ENCODE measurements at regions not wholly inside any gene's neighbourhood (a gene's known extent, or its start where the extent isn't known, plus 50 kb on each side); places are given as distances from the start of the nearest gene placed in this dataset.
A peak's percentile ranks its signal among the peaks of the same experiment; 100 is the strongest.
"Not testable (repeated sequence)": the region's sequence is repeated elsewhere in the genome, so short reads cannot be mapped to it uniquely, and the experiment has no call there.

DNA sequence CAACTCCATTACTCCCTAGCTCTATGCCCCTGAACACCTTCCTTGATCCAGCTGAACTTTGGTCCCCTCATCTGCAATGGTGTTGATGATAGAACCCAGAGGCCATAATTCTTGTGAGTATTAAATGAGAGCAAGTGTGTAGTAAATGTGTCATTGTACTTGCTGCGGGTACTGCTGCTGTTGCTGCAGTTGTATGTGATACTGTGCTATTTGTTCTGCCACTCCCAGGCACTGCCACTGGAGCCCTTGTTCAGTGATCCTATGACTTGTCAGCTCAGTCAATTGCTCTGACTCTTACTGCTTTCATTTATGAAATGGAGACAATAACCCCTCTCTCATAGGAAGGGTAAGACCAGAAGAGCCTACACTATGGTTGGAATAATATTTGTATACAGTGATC is 136.9 kb upstream of the PLGLB2 start:
- DNase-seq (ENCODE audit: low read depth), result not testable (repeated sequence)

DNA sequence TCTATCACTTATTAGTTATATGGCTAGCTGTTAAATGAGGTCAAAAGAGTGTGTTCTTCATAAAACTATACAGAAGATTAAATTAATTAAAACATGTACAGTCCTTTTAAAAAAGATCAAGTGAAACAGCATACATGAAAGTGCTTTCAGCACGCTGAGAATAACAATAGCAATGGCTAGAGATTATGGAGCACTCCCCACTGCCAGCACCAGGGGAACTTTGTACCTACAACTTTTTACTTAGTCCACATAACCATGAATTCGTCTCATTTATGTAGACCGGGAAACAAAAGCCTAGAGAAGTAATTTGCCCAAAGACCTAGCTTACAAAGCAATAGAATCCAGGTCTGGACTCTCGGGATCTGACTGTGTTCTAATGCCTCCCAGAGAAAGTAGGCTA is 136.5 kb upstream of the PLGLB2 start:
- DNase-seq (ENCODE audit: low read depth), result not testable (repeated sequence)

DNA sequence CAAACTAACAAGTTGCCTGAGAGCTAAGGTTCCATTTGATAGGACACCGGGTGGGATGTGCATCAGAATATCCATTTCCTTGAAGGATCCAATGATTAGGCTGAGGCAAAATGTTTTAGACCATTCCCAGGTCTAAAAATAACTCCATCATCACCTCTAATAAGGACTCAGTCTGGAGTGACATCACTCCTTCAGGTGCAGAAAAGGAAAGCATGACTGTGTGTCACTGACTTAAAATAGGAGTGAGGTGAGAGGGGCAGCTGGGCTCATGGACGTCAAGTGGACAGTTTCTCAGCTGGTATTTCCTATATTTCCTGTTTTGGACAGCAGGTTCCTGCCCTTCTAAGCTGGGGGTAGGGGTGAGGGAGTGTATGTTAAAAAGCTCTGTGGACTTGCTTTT is 135.9 kb upstream of the PLGLB2 start:
- not testable (repeated sequence) for DNase-seq (ENCODE audit: low read depth)

DNA sequence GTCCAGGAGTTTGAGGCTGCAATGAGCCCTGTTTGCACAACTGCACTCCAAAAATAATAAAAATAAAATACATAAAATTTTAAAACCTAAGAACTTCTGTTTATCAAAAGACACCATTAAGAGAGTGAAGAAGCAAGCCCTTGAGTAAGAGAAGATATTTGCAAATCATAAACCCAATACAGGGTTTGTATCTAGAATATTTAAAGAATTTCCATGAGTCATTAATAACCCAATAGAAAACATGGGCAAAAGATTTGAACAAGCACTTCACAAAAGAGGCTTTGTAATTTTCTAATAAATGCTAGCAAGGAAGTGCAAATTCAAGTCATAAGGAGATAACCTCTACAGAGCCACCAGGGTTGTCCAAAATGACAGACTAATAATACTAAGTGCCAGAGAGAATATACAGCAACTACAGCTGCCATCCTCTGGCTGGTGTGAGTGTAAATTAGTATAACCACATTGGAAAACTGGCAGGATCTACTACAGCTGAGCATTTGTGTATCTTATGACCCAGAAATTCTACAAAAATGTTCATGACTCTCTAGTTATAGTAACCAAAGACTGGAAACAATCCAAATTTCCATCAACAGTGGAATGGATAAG is 133.0 kb upstream of the PLGLB2 start:
- DNase-seq (ENCODE audit: low read depth), result not testable (repeated sequence)

DNA sequence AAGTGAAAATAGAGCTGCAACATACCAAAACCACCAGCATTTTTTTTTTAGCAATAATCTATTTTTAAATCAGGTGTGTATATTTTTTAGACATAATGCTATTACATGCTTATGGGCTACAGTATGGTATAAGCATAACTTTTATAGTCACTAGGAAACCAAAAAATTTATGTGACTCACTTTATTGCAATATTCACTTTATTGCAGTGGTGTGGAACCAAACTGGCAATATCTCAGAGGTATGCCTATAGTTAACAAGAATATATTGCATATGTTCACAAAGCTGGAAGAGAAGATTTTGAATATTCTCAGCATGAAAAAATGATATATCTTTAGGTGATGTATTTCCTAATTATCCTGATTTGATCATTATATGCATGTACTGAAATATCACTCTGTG is 128.8 kb upstream of the PLGLB2 start:
- not testable (repeated sequence) for DNase-seq (ENCODE audit: low read depth)

DNA sequence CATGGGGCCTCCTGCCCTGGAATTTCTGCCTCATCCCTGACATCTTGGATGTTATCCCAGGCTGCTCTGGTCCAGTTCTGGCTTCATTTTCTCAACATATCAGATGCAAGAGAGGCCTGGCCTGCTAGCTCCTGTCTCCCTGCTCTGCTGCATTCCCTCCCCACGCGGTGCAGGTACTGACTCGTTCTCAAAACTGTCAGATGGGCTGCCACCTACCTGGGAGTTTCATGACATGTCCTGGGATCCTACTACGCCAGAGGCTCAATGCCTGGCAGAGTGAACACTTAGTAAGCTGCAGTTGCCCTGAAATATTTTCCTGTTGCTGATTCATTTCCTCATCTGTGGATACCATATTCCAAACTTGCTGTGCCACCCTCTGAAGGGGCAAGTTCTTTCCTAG is 126.7 kb upstream of the PLGLB2 start:
- DNase-seq (ENCODE audit: low read depth), result not testable (repeated sequence)

DNA sequence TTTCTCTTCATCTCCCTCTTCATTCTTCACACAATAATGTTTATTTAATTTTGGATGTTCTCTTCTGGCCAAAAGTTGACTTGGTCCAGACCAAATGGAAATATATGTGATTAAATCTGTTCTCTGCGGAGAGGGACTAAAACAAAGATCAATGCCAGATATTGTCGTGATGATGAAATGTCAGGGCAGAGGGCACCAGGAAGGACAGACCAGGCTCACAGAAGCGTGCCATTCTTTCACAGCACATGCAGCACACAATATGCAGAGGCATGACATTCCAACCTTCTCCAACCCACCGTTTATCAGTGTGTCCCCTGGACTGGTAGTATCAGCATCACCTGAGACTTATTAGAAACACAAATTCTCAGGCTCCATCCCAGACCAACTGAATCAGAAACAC is 125.2 kb upstream of the PLGLB2 start:
- not testable (repeated sequence) for DNase-seq (ENCODE audit: low read depth)

DNA sequence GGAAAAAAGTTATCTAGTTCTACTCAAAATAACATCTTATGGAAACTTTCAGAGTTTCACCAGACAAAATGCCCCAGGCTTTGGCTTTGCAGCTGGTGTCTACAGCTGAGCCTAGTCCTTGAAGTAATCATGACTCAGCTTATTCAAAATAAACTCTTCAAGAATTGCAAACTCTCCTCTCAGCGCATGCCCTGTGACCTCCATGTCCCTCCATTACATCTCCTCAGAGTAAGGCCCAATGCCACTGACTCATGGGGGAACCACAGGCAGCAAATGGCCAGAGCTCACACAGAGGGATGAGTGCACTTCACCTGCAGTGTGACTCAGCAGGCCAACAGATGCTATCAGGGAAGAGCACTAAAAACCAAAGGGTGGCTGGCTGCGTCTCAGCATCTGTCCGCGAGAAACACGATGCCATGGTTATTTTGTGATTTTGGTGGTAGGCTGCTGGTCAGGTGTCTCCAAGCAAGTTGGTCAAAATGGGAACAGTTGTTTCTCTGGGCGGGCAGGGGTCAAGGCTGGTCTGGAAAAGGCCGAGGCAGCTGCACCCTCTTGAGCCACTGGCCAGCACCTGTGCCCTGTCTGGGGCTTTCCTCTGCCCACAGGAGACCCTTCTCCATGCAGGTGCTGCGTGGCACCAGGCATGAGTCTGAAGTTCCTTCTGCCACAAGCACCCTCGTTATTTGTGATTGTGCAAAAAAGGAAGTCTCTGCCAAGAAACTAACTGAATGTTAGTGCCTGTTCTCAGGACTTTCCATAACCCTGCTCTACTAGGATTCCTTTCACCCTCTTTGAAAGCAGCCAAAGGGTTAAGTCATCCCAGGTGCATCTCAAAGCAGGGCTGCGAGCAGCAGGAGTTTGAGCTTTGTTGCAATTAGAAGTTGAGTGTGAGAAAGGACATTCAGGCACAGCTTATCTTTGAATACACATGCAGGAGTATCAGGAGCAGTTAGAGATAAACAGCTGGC is 118.1 kb upstream of the PLGLB2 start:
- peak; percentile 37 for DNase-seq (ENCODE audit: low read depth)

DNA sequence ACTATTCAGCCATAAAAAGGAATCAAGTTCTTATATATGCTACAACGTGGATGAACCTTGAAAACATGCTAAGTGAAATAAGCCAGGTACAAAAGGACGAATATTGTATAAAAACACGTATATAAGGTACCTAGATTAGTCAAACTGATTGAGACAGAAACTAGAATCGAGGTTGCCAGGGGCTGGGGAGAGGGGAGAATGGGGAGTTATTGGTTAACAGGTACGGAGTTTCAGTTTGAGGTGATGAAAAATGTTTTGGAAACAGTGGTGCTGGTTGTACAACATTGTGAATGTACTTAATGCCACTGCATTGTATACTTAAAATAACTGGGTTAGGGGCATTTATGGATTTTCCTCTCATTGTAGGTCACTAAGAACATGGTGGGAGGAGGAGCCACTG is 117.0 kb upstream of the PLGLB2 start:
- DNase-seq (ENCODE audit: low read depth), result not testable (repeated sequence)

DNA sequence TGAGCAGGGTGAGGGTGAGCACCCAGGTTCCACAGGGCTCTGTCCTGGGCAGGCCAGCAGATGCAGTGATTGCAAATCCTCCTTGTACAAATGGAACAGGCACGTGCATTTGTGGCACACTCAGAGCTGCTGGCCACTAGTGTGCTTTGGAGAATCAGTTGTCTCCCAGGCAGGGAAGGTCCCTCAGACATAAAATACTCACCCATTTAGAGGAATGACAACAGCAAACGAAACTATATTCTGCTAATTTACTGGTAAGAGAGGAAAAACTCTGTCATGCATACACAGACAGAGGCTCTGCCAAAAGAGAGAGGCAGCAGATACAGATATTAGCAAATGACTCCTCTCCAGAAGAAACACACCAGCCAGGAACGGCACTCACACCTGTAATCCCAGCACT is 116.5 kb upstream of the PLGLB2 start:
- DNase-seq (ENCODE audit: low read depth), result not testable (repeated sequence)

DNA sequence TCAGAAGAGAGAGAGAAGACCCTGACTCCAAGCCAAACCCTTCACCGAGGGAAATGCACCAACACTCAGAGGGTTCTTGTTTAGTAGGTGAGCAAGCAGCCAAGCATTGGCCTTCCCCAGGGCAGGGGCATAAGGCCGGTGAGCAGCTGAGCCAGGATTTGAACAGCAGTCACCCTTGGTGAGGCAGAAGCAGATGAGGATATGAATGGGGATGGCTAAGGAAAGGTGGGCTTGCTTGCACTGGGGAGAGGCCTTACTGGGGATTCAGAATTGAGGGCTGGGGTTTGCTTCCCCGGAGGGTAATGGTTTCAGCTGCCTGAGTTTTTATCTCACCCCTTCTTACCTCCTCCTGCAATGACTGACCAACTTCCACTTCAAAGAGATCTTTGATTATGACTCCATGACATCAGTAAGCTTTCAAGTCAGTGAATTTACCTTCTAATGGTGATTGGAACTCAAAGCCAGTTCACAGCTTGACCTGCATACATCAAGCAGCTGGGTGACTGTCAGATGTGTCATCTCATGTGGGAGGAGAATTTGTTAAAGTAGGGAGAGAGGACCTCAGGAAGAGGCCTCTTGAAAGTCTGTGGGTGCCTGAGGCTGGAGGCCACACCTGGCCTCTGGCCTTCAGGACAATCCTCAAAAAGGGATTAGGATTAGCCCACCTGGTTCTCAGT is 114.5 kb upstream of the PLGLB2 start:
- not testable (repeated sequence) for DNase-seq (ENCODE audit: low read depth)

DNA sequence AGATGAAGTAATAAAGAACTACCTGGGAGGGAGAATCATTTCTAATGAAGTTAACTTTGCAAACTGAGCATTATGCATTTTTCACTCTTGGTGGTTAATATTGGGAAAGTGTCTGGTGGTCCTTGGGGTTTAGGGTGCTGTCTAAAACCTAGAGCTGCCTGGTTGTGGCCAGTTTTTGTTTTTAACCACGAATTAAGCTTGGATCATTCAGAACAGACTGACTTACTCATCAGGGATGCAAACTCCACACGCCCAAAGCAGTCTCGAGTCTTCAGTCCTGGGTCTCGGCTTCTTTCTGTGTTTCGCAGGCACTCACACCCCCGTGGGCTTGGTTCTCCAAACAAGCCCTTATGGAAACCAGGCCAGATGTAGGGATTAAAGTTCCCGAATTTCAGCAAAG is 113.8 kb upstream of the PLGLB2 start:
- not testable (repeated sequence) for DNase-seq (ENCODE audit: low read depth)

DNA sequence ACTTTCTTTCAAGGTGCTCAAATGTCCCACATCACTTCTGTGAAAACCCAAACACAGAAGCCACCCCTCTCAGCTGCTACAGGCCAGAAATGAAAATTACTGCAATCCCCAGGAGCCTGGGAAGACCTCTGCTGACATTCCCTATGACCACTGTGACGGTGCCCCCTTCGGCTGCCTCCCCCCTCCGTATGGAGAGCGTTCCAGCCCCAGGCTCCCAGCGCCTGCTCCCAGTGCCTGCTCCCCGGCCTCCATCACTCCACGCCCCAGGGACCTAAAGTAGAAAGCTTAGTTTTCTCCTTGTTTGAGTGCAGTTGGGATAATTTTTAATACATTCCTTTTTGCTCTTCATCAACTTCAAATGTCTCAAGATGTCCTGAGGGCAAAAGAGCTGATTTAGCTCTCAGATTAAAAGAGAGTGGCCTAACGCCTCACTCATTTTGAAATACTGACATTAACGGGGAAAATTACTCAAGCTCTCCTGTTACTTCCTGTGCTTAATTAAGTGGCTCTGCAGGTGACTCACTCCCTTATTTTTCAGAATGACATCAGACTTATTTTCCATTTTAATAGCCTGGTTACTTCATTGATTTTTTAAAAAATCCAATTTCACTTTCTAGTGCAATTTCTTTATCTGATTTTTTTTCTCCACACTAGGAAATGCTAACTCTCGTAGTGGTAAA is 112.8 kb upstream of the PLGLB2 start:
- not testable (repeated sequence) for DNase-seq (ENCODE audit: low read depth)

DNA sequence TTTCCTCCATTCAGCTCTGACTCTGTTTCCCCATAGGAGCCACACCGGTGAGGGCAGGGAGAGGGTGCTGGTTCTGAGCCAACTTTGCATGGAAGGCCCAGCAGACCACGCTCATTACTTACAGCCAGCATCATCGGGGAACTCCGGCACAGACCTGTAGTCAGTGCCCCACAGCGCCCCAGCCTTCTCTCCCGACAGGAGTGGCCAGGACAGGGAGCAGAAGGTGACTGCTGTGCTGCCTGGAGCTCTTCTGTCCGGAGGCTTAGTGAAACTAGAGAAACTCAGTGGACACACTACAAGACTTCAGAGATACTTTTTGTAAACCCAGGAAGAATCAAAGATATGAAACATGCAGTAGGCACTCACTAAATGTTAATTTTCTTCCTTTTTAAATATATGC is 111.6 kb upstream of the PLGLB2 start:
- DNase-seq (ENCODE audit: low read depth), result not testable (repeated sequence)

DNA sequence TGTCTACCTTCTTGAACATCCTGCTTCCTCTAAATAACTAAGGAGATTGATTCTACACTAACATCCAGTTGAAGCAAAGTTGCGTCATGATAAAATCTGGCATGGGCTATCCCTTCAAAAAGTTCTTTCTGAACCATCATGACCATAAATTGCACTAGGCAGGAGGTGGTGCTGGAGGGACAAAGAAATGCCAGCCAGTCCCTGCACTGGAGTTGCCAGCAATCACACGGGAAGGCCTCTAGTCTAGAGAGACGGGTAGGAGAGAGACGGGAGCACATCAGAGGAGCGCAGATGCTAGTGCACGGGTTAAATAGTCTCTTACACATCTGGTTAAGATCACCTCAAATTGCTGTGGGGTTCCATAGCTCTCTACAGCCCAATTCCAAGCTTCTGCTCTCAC is 111.2 kb upstream of the PLGLB2 start:
- not testable (repeated sequence) for DNase-seq (ENCODE audit: low read depth)

DNA sequence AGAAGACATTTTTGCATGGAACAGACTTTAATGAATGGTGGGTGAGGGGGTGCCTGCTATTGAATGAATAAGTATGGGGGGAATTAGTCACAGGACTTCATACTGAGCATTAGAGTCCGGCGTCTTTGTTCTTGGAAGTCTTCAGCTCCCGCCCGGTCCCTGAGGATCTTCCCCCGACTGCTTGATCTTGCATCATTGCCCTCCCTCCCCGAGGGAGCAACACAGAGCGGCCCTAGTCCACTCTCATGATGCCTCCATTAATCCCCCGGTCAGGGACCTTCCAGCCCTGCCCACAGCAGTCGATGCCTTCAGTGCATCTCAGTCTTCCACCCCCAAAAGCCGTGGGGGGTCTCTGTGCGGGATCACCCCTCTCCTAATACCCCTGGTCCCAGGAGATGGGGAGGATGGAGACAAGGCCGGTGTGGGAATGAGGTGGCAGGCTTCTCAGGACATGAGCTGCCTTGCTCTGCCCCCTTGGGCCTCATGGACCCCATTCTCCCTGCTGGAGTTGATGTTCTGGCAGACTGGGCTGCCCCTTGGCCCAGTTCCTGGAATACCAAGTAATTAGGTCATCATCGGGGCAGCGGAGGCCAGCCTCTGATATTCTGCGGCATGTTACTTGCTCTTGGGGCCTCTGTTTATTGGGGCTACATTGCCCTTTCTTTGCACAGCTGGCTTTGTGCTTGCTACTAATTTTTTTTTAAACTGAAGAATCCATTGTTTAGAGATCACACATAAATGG is 110.5 kb upstream of the PLGLB2 start:
- not testable (repeated sequence) for DNase-seq (ENCODE audit: low read depth)

DNA sequence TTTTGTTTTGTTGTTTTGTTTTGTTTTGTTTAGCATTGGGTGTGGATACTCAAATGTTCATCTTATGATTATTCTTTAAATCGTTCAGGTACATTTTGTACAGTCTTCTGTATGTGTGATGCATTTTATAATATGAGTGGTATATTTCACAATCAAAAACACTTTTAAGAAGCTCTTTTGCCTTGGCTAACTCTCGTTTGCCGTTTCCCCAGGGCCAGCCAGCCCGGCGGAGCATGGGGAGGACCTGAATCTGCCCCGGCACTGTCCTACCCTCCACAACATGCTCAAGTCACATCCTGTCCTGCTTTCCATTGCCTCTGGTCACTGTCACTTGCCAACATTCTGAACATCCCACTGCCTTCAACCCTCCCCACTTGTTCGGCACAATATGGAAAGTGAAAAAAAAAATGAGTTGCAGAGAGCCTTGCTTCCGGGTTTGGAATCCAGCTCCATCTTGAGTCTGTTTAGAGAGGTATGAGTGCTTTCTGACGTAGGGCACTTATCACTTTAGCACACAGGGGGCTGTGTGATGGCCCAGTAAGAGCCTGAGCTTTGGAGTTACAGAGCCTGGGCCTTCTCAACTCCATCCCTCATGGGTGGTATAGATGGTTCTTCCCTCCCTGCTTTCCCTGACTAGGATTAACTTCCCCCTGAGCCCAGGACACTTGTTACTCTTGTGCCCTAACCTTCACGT is 109.6 kb upstream of the PLGLB2 start:
- not testable (repeated sequence) for DNase-seq (ENCODE audit: low read depth)

DNA sequence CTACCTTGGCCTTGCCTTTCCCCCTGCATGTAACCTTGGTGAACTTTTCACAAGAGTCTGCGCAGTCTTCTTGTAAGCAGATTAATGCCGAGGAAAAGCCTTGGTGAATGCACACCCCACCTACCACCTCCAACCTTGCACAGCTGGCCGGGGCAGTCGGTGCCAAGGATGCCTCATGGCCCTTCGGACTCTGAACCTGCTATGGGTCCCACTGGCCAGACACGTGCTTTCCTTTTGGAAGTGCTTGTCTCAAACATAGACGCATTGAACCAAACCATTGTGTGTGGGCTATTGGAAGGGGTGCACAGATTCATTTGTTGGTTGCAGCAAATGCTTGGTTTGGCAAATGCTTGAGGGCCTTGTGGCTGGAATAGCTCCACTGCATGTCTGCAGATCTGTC is 109.0 kb upstream of the PLGLB2 start:
- not testable (repeated sequence) for DNase-seq (ENCODE audit: low read depth)

DNA sequence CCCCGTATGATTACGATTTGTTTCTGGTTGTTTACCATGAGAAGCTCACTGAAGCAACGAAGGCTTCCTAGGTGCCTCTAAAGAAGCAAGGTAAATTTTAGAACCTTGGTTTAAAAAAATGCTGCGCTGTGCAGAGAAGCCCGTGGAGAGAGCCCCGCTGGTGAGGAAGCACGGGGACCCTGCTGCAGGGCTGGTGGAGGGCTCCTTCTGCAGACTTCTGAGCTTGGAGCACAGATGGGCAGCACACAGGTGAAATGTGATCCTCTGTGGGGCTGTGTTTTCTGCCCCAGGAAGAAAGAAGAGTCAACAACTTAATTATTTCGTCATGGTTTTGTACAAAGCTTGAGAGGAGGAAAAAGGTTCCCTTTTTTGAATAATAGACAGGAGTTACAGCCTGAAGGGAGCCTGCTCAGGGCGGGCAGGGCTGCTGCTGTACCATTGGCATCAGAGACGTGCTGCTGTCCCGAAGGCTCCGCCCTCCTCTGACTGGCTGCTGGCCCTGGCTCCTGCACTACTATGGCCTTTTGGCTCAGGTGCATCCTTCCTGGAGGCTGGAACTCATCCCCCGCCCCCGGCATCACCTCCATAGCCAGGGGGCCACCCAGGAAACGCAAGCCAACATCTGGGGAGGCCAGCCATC is 108.0 kb upstream of the PLGLB2 start:
- not testable (repeated sequence) for DNase-seq (ENCODE audit: low read depth)

DNA sequence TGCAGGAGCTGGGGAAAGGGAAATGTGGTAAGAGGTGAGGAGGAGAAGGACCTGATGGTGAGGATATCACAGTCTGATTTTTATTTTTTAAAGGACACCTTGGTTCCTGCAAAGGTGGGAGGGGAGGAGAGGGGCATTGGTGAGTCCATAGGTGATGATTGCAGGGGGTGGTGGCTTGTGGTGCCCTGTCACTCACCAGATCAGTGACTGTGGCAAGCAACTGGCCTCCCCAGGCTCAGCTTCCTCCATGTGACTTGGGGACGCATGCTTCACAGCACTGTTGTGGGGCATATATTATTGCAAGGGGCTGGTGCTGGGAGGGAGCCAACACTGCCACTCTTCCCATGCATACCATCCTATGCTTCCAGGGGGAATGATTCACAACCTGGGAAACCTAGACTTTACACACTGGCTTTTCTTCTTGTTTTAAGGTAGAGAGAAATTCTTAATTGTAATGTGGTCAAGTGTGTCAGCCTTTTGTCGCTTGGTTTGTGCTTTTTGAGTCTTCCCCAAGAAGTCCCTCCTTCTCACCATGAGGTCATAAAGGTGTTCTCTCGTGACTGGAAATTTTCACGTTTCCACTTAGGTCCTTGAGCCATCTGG is 106.8 kb upstream of the PLGLB2 start:
- not testable (repeated sequence) for DNase-seq (ENCODE audit: low read depth)
